ENCODE measurements at regions not wholly inside any gene's neighbourhood (a gene's known extent, or its start where the extent isn't known, plus 50 kb on each side); places are given as distances from the start of the nearest gene placed in this dataset.

DNA sequence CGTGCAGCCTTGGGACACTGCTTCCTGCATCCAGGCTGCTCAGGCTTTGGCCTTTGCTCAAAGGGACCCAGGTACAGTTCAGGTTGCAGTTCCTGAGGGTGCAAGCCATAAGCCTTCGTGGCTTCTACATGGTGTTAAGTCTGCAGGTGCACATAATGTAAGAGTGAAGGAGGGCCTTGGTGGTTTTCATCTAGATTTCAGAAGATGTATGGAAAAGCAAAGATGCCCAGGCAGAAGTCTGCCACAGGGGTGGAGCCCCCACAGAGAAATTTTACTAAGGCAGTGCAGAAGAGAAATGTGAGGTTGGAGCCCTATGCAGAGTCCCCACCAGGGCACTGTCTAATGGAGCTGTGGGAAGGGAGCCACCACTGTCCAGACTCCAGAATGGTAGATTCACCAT lies 200.9 kb downstream of the ICE1 start:
- H3K4me3 ChIP-seq (ENCODE audit: low read length): no peak overlapping the region
- DNase-seq (ENCODE audit: low read depth): no peak
- TF ChIP-seq, protein P1, sequence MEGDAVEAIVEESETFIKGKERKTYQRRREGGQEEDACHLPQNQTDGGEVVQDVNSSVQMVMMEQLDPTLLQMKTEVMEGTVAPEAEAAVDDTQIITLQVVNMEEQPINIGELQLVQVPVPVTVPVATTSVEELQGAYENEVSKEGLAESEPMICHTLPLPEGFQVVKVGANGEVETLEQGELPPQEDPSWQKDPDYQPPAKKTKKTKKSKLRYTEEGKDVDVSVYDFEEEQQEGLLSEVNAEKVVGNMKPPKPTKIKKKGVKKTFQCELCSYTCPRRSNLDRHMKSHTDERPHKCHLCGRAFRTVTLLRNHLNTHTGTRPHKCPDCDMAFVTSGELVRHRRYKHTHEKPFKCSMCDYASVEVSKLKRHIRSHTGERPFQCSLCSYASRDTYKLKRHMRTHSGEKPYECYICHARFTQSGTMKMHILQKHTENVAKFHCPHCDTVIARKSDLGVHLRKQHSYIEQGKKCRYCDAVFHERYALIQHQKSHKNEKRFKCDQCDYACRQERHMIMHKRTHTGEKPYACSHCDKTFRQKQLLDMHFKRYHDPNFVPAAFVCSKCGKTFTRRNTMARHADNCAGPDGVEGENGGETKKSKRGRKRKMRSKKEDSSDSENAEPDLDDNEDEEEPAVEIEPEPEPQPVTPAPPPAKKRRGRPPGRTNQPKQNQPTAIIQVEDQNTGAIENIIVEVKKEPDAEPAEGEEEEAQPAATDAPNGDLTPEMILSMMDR (conservative IDR thresholded peaks at IDR 0.05; ENCODE audit: low read length): no peak

DNA sequence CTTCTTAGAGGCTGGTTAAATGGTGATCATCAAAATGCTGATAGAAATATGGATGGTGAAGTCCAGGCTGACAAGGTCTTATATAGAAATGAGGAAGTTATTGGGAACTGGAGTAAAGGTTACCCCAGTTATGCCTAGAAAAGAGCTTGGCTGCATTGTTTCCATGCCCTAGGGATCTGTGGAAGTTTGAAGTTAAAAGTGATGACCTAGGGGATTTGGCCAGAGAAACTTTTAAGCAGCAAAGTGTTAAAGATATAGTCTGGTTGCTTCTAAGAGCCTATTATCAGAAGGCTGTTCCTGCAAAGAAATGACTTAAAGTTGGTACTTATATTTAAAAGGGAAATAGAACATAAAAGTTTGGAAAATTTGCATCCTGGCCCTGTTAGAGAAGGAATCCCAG lies 200.3 kb downstream of the ICE1 start:
- no peak overlapping the region for H3K4me3 ChIP-seq (ENCODE audit: low read length)
- DNase-seq (ENCODE audit: low read depth): no peak
- TF ChIP-seq, protein P1 (conservative IDR thresholded peaks at IDR 0.05; ENCODE audit: low read length): no peak

GRCh38 chr5:5619546-5619945 lies 197.1 kb downstream of the ICE1 start:
- DNase-seq (ENCODE audit: low read depth): no peak
- TF ChIP-seq, protein P1 (conservative IDR thresholded peaks at IDR 0.05; ENCODE audit: low read length): no peak
- no peak overlapping the region for H3K4me3 ChIP-seq (ENCODE audit: low read length)

- no peak for DNase-seq (ENCODE audit: low read depth)
- H3K4me3 ChIP-seq (ENCODE audit: low read length): no peak overlapping the region
- TF ChIP-seq, protein P1 (conservative IDR thresholded peaks at IDR 0.05; ENCODE audit: low read length): no peak
These were observed 194.5 kb downstream of the ICE1 start for GRCh38 chr5:5617024-5617423.

DNA sequence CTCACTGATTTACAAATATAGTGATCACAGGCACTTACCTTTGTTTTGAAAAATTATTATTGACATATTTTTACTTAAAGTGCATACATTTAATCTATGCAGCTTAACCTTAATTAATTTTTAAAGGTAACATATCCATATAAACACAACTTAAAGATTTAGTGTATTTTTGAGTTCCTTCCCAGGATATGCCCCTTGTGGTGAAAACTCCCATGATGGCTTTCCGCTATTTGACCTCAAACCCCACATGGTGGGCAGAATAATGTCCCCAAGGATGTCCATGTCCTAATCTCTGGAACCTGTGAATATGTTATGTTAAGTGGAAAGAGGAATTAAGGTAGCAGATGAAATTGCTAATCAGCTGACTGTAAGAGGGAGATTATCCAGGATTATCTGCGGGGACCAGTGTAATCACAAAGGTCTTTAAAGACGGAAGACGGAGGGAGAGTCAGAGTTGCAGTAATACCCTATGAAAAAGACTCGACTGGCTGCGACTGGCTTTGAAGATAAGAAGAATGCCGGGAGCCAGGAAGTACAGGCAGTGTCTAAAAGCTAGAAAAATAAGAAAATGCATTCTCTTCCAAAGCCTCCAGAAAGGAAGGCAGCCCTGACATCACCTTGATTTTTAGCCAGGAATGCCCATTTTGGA lies 193.9 kb downstream of the ICE1 start:
- no peak overlapping the region for H3K4me3 ChIP-seq (ENCODE audit: low read length)
- TF ChIP-seq, protein P1 (conservative IDR thresholded peaks at IDR 0.05; ENCODE audit: low read length): no peak
- no peak for DNase-seq (ENCODE audit: low read depth)

DNA sequence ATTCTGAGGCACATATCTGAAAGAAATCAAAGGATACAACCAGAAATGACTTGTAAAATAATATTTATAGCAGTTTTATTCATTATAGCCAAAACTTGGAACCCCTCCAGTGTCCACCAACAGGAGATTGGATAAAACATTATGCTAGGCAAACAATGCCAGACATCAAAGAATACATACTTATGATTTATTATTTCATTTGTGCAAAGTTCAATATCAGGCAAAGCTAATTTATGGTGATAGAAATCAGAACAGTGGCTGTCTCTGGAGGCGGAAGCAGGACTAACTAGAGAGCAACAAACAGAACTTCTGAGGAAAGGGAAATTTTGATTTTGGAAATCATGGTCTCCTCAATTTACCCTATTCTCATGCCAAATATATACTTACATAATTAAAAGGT lies 193.1 kb downstream of the ICE1 start:
- TF ChIP-seq, protein P1 (conservative IDR thresholded peaks at IDR 0.05; ENCODE audit: low read length): no peak
- no peak overlapping the region for H3K4me3 ChIP-seq (ENCODE audit: low read length)
- DNase-seq (ENCODE audit: low read depth): no peak

DNA sequence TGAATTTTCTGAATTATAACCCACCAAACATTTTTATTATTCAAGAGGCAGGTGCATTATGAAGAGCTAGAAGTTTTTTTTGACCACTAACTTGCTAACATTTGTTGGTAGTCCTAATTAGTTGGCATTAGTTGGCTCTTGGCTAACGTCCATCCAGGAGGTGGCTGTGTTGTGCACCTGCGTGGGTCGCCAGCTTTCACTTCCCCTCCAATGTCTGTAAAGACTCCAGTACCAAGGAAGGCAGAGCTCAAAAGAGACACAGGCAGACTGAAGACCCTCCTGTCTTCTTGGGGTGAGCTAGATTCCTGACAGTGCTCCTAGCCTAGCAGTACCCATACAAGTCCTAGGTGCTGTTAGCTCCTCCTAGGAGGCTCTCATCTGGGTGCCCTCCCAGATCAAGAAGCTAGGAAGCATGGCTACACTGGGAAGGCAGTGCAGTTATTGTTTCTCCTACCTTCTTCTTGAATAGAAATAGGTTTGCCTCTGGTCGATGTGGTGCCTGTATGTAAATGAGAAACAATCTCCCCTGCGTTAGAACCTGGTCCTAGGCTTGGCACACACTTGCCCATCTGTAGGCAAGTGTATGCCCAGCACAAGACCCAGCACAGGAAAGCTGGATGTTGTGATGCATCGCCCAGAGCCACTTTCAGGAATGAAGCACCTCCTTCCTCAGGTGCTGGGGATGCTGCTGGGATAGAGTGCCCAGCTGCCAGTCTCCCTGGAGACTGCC lies 190.9 kb downstream of the ICE1 start:
- DNase-seq (ENCODE audit: low read depth): no peak
- no peak overlapping the region for H3K4me3 ChIP-seq (ENCODE audit: low read length)
- TF ChIP-seq, protein P1 (conservative IDR thresholded peaks at IDR 0.05; ENCODE audit: low read length): no peak
